ENCODE measurements at regions not wholly inside any gene's neighbourhood (a gene's known extent, or its start where the extent isn't known, plus 50 kb on each side); places are given as distances from the start of the nearest gene placed in this dataset.

DNA sequence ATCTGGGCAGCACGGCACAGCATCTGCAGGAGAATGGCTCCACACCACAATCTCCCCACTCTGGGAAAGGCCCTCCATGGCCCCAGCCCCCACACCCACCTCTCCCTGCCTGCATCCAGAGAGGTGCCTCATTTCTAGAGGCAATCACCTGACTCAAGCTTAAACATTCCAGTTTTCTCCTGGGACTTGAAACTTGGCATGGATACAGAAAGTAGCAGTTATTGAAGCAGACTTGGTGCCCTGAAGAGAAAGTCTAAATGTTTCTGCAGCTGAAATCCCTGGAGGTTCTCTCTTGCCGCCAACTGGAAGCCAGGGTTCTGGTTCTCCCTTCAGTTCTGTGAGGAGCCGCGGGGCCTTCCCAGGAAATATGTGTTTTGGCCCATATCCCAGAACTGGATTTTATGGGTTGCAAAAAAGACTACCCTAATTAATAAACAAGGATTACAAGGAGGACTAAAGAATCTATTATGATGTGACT is 122.8 kb downstream of the SKIDA1 start:
- Histone ChIP-seq H3K4me1 (ENCODE audit: control insufficient read depth, extremely low read depth, insufficient read depth, low read length) (peaks cover 11% of the 10 kb centered on the region), H2AFZ (ENCODE audit: low read length) (no peak overlapping the region), H3K9me3 (ENCODE audit: control insufficient read depth, insufficient read depth, low read depth, low read length) (no peaks in the 10 kb centered on the region), H4K20me1 (ENCODE audit: control insufficient read depth, extremely low read depth, insufficient read depth, low read length) (no peaks in the 10 kb centered on the region), H3K4me3 (replicated peaks in 1 of 4; ENCODE audit: control extremely low read depth in 1 of 4, insufficient read depth in 1 of 4, low read depth in 3 of 4, low read length in 4 of 4) (no peak overlapping the region), H3K9ac (ENCODE audit: insufficient read depth, low read length) (no peak overlapping the region), H3K27ac (ENCODE audit: insufficient read depth, low read length) (no peak overlapping the region), H3K4me2 (ENCODE audit: extremely low read depth, insufficient read depth, low read length) (no peak overlapping the region), H3K79me2 (ENCODE audit: control insufficient read depth, insufficient read depth, low read length) (no peaks in the 10 kb centered on the region), H3K27me3 (ENCODE audit: control insufficient read depth, insufficient read depth, low read length) (no peaks in the 10 kb centered on the region), H3K36me3 (ENCODE audit: control insufficient read depth, insufficient read depth, low read length) (no peaks in the 10 kb centered on the region)
- no peak for TF ChIP-seq EZH2 (IDR thresholded peaks at IDR 0.05; ENCODE audit: low read length, missing control alignments)
- TF ChIP-seq, protein P1, sequence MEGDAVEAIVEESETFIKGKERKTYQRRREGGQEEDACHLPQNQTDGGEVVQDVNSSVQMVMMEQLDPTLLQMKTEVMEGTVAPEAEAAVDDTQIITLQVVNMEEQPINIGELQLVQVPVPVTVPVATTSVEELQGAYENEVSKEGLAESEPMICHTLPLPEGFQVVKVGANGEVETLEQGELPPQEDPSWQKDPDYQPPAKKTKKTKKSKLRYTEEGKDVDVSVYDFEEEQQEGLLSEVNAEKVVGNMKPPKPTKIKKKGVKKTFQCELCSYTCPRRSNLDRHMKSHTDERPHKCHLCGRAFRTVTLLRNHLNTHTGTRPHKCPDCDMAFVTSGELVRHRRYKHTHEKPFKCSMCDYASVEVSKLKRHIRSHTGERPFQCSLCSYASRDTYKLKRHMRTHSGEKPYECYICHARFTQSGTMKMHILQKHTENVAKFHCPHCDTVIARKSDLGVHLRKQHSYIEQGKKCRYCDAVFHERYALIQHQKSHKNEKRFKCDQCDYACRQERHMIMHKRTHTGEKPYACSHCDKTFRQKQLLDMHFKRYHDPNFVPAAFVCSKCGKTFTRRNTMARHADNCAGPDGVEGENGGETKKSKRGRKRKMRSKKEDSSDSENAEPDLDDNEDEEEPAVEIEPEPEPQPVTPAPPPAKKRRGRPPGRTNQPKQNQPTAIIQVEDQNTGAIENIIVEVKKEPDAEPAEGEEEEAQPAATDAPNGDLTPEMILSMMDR (conservative IDR thresholded peaks at IDR 0.05 in 1 of 2, IDR thresholded peaks at IDR 0.05 in 1 of 2; ENCODE audit: low read depth in 1 of 2, low read length in 2 of 2): no peak
- peak; percentile 48 to 56 for DNase-seq (ENCODE audit: low read depth in 2 of 2)

DNA sequence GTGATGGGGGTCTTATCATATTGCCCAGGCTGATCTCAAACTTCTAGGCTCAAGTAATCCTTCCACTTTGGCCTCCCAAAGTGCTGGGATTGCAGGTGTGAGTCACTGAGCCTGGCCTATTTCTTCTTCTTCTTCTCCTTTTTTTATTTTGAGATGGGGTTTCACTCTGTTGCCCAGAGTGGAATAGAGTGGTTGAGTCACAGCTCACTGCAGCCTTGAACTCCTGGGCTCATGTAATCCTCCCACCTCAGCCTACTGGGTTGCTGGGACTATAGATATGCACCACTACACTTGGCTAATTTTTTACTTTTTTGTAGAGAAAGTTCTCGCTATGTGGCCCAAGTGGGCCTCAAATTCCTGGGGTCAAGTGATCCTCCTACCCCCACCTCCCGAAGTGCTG is 124.3 kb downstream of the SKIDA1 start:
- Histone ChIP-seq H4K20me1 (ENCODE audit: control insufficient read depth, extremely low read depth, insufficient read depth, low read length) (no peaks in the 10 kb centered on the region), H3K27me3 (ENCODE audit: control insufficient read depth, insufficient read depth, low read length) (no peaks in the 10 kb centered on the region), H3K4me1 (ENCODE audit: control insufficient read depth, extremely low read depth, insufficient read depth, low read length) (peaks cover 11% of the 10 kb centered on the region), H2AFZ (ENCODE audit: low read length) (no peak overlapping the region), H3K36me3 (ENCODE audit: control insufficient read depth, insufficient read depth, low read length) (no peaks in the 10 kb centered on the region), H3K79me2 (ENCODE audit: control insufficient read depth, insufficient read depth, low read length) (no peaks in the 10 kb centered on the region), H3K27ac (ENCODE audit: insufficient read depth, low read length) (no peak overlapping the region), H3K9ac (ENCODE audit: insufficient read depth, low read length) (no peak overlapping the region), H3K4me2 (ENCODE audit: extremely low read depth, insufficient read depth, low read length) (no peak overlapping the region), H3K4me3 (replicated peaks in 1 of 4; ENCODE audit: control extremely low read depth in 1 of 4, insufficient read depth in 1 of 4, low read depth in 3 of 4, low read length in 4 of 4) (no peak overlapping the region), H3K9me3 (ENCODE audit: control insufficient read depth, insufficient read depth, low read depth, low read length) (no peaks in the 10 kb centered on the region)
- no peak for TF ChIP-seq EZH2 (IDR thresholded peaks at IDR 0.05; ENCODE audit: low read length, missing control alignments)
- TF ChIP-seq, protein P1 (conservative IDR thresholded peaks at IDR 0.05 in 1 of 2, IDR thresholded peaks at IDR 0.05 in 1 of 2; ENCODE audit: low read depth in 1 of 2, low read length in 2 of 2): no peak
- DNase-seq (ENCODE audit: low read depth in 2 of 2): peak in 1 of 2 donors; percentile 48

DNA sequence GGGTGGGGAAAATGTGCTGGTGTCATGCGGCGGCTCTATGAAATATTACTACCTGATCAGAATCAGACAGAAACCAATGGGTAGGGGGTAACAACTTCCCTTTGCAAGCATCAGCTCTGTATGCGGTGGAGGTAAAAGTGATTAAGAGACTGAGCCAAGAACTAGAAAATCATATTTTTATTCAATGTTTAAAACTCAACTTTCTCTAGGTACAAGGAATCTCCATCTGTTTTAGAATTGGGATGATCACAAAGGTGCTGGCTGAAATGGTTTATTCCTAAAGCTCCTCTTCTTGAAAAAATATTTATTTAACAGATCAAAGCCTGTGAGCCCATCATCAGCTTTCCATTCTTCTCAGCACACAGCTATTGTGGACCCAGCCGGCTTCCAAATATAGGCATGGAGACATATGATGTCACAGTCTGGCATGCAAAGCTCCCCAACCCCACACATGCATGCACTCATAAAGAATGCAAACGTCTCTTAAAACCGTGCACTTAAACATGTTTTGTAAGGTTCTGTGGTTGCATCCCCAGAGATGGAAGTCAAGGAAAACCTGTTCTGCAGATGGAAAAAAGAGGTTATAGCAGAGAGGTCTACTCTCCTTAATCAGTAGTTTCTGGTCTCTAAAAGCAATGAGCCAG is 126.0 kb downstream of the SKIDA1 start:
- Histone ChIP-seq H3K79me2 (ENCODE audit: control insufficient read depth, insufficient read depth, low read length) (no peaks in the 10 kb centered on the region), H3K27ac (ENCODE audit: insufficient read depth, low read length) (no peak overlapping the region), H3K36me3 (ENCODE audit: control insufficient read depth, insufficient read depth, low read length) (no peaks in the 10 kb centered on the region), H3K4me3 (replicated peaks in 1 of 4; ENCODE audit: control extremely low read depth in 1 of 4, insufficient read depth in 1 of 4, low read depth in 3 of 4, low read length in 4 of 4) (no peak overlapping the region), H3K4me1 (ENCODE audit: control insufficient read depth, extremely low read depth, insufficient read depth, low read length) (peaks cover 11% of the 10 kb centered on the region), H3K9ac (ENCODE audit: insufficient read depth, low read length) (no peak overlapping the region), H4K20me1 (ENCODE audit: control insufficient read depth, extremely low read depth, insufficient read depth, low read length) (no peaks in the 10 kb centered on the region), H3K27me3 (ENCODE audit: control insufficient read depth, insufficient read depth, low read length) (no peaks in the 10 kb centered on the region), H3K4me2 (ENCODE audit: extremely low read depth, insufficient read depth, low read length) (peak overlapping the region; percentile 60), H2AFZ (ENCODE audit: low read length) (no peak overlapping the region), H3K9me3 (ENCODE audit: control insufficient read depth, insufficient read depth, low read depth, low read length) (no peaks in the 10 kb centered on the region)
- peak; percentile 91 to 98 for DNase-seq (ENCODE audit: low read depth in 2 of 2)
- TF ChIP-seq, protein P1 (conservative IDR thresholded peaks at IDR 0.05 in 1 of 2, IDR thresholded peaks at IDR 0.05 in 1 of 2; ENCODE audit: low read depth in 1 of 2, low read length in 2 of 2): no peak
- TF ChIP-seq EZH2 (IDR thresholded peaks at IDR 0.05; ENCODE audit: low read length, missing control alignments): no peak
